C4-2B (cell line): ENCODE measurements at regions not wholly inside any gene's neighbourhood (a gene's known extent, or its start where the extent isn't known, plus 50 kb on each side); places are given as distances from the start of the nearest gene placed in this dataset.

Source experiments
- ZFX ChIP-seq: fragments of 450-650 bp; IDR thresholded peaks from 2 replicates; pipeline ENCODE4 v1.6.1; 2017
- TF ChIP-seq, protein P1 (sequence below): fragments of 450-650 bp; conservative IDR thresholded peaks from 2 replicates; pipeline ENCODE4 v1.5.1; 2017; ENCODE audit warnings: mild to moderate bottlenecking

DNA sequence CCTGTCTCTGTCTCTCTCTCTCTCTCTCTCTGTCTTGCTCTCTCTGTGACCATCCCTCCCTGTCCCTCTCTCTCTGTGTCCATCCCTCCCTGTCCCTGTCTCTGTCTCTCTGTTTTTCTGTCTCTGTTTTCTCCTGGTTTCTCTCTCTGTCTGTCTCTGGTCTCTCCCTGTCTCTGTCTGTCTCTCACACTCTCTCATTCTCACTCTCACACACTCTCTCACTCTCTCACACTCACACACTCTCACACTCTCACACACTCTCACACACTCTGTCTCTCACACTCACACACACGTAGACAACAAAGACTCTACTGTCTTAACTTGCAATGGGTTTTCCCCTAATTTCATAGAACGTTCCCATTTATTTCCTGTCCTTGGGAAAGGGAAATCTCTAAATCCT is 299.5 kb downstream of the FOXL1 start:
- TF ChIP-seq, protein P1, sequence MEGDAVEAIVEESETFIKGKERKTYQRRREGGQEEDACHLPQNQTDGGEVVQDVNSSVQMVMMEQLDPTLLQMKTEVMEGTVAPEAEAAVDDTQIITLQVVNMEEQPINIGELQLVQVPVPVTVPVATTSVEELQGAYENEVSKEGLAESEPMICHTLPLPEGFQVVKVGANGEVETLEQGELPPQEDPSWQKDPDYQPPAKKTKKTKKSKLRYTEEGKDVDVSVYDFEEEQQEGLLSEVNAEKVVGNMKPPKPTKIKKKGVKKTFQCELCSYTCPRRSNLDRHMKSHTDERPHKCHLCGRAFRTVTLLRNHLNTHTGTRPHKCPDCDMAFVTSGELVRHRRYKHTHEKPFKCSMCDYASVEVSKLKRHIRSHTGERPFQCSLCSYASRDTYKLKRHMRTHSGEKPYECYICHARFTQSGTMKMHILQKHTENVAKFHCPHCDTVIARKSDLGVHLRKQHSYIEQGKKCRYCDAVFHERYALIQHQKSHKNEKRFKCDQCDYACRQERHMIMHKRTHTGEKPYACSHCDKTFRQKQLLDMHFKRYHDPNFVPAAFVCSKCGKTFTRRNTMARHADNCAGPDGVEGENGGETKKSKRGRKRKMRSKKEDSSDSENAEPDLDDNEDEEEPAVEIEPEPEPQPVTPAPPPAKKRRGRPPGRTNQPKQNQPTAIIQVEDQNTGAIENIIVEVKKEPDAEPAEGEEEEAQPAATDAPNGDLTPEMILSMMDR = no peak
- TF ChIP-seq ZFX = no peak
